PC-9 (cell line): ENCODE measurements at regions not wholly inside any gene's neighbourhood (a gene's known extent, or its start where the extent isn't known, plus 50 kb on each side); places are given as distances from the start of the nearest gene placed in this dataset.
"Not testable (repeated sequence)": the region's sequence is repeated elsewhere in the genome, so short reads cannot be mapped to it uniquely, and the experiment has no call there.

ENCODE experiments used
- BruUV-seq: library from RNA; stranded (reverse); fragments of 400-500 nt; replicated peaks from 2 replicates; lab custom pipeline; 2021; lab: Mats Ljungman, UMichigan
- CTCF ChIA-PET: fragments of 300-600 bp; sonication (Branson Sonifier 250); formaldehyde crosslinking; loops from one replicate; lab custom pipeline; 2022; ENCODE audit warnings: antibody characterized with exemption; lab: Charles Lee
- POLR2A ChIA-PET: fragments of 300-600 bp; sonication (Branson Sonifier 250); formaldehyde crosslinking; loops from one replicate; lab custom pipeline; 2022; ENCODE audit warnings: antibody characterized with exemption; ENCODE audit not compliant: unreplicated experiment; lab: Charles Lee
- DNase-seq, 2 experiments: peaks; one replicate each; pipeline versions ENCODE4 v3.0.0 to v3.0.0-alpha.2; 2015 to 2022; ENCODE audit warnings: mixed read lengths in 1 of 2
- H2AFZ ChIP-seq: fragments of 200-600 bp; sonication (generic); 2 replicates; pipeline ENCODE4 v1.8.1; 2017; ENCODE audit warnings: antibody characterized with exemption
- H3F3A ChIP-seq: fragments of 200-600 bp; sonication (generic); 2 replicates; pipeline ENCODE4 v1.8.1; 2017; ENCODE audit warnings: antibody characterized with exemption, mild to moderate bottlenecking, low read depth; ENCODE audit not compliant: insufficient read depth
- H3K27ac ChIP-seq: fragments of 200-600 bp; sonication (generic); 2 replicates; pipeline ENCODE4 v1.6.1; 2016; ENCODE audit warnings: mixed run types
- H3K27me3 ChIP-seq: fragments of 200-600 bp; sonication (generic); 2 replicates; pipeline ENCODE4 v1.6.1; 2016; ENCODE audit warnings: low read depth, mixed run types; ENCODE audit not compliant: insufficient read depth
- H3K36me3 ChIP-seq: fragments of 200-600 bp; sonication (generic); 2 replicates; pipeline ENCODE4 v1.6.1; 2016; ENCODE audit warnings: low read depth, mixed run types
- H3K4me1 ChIP-seq: fragments of 200-600 bp; sonication (generic); replicated peaks from 2 replicates; pipeline ENCODE4 v1.6.1; 2016; ENCODE audit warnings: mixed run types; ENCODE audit not compliant: insufficient read depth
- H3K4me2 ChIP-seq: fragments of 200-600 bp; sonication (generic); 2 replicates; pipeline ENCODE4 v1.6.1; 2017; ENCODE audit warnings: mixed run types
- H3K4me3 ChIP-seq: fragments of 200-600 bp; sonication (generic); 2 replicates; pipeline ENCODE4 v1.6.1; 2016; ENCODE audit warnings: mixed run types
- H3K79me2 ChIP-seq: fragments of 200-600 bp; sonication (generic); 2 replicates; pipeline ENCODE4 v1.6.1; 2017; ENCODE audit warnings: low read depth, mixed run types
- H3K9me2 ChIP-seq: fragments of 200-600 bp; sonication (generic); 2 replicates; pipeline ENCODE4 v1.8.1; 2017; ENCODE audit warnings: mild to moderate bottlenecking; ENCODE audit not compliant: insufficient read depth
- H3K9me3 ChIP-seq: fragments of 200-600 bp; sonication (generic); 2 replicates; pipeline ENCODE4 v1.8.1; 2016; ENCODE audit warnings: low read depth; ENCODE audit not compliant: insufficient read depth
- H4K20me1 ChIP-seq: fragments of 200-600 bp; sonication (generic); 2 replicates; pipeline ENCODE4 v1.8.1; 2017; ENCODE audit not compliant: insufficient read depth
- EZH2 ChIP-seq: fragments of 200-600 bp; sonication (generic); IDR thresholded peaks from 2 replicates; pipeline ENCODE4 v1.8.0; 2017; ENCODE audit warnings: antibody characterized with exemption, low read depth
- intact Hi-C: fragments of 100-400 bp; cut with micrococcal nuclease; formaldehyde crosslinking; loops from one replicate; pipeline ENCODE4 v1.10.0; 2022; ENCODE audit not compliant: unreplicated experiment
- TF ChIP-seq, protein P1 (sequence below): fragments of 200-600 bp; sonication (generic); conservative IDR thresholded peaks from 2 replicates; pipeline ENCODE4 v1.6.1; 2017; ENCODE audit warnings: mixed run types, antibody characterized with exemption, mild to moderate bottlenecking, moderate library complexity

DNA sequence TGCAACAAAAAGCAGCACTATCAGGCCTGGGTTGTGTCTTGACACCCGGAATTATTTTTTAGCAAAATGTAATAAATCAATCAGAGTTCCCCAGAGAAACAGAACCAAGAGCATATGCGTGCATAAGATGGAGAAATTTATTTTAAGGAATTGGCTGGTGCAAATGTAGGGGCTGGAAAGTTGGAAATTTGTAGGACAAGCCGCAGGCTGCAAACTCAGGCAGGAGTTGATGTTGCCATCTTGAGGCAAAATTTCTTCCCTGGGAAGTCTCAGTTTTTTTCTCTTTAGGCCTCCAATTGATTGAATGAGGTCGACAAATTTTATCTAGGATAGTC is 158.9 kb upstream of the FAM20A start:
- no peaks in the 10 kb centered on the region for H3K79me2 ChIP-seq
- intact Hi-C loops, result loop anchor here (1.0 to 5.0 kb wide), 3 partner anchors 228 to 587 kb away; no protein-coding TSS in a partner anchor
- ChIA-PET CTCF (no interaction called here), POLR2A (no interaction called here)
- no TSS peak for BruUV-seq
- H3K9me2 ChIP-seq, result no peaks in the 10 kb centered on the region
- TF ChIP-seq, protein P1, sequence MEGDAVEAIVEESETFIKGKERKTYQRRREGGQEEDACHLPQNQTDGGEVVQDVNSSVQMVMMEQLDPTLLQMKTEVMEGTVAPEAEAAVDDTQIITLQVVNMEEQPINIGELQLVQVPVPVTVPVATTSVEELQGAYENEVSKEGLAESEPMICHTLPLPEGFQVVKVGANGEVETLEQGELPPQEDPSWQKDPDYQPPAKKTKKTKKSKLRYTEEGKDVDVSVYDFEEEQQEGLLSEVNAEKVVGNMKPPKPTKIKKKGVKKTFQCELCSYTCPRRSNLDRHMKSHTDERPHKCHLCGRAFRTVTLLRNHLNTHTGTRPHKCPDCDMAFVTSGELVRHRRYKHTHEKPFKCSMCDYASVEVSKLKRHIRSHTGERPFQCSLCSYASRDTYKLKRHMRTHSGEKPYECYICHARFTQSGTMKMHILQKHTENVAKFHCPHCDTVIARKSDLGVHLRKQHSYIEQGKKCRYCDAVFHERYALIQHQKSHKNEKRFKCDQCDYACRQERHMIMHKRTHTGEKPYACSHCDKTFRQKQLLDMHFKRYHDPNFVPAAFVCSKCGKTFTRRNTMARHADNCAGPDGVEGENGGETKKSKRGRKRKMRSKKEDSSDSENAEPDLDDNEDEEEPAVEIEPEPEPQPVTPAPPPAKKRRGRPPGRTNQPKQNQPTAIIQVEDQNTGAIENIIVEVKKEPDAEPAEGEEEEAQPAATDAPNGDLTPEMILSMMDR, result no peak; the same call in 1 of the 2 replicates
- no peak for TF ChIP-seq EZH2
- H3K27me3 ChIP-seq, result no peaks in the 10 kb centered on the region
- H2AFZ ChIP-seq, result no peak overlapping the region; the same call in 1 of the 2 replicates
- peaks cover 8% of the 10 kb centered on the region; the same call in 1 of the 2 replicates for H3F3A ChIP-seq
- no peaks in the 10 kb centered on the region for H3K36me3 ChIP-seq
- peaks cover 13% of the 10 kb centered on the region for H3K4me1 ChIP-seq
- DNase-seq, result no peak
- H3K9me3 ChIP-seq, result no peaks in the 10 kb centered on the region
- peak overlapping the region; percentile 89 for H3K4me2 ChIP-seq
- H3K4me3 ChIP-seq, result no peak overlapping the region
- H4K20me1 ChIP-seq, result no peaks in the 10 kb centered on the region
- H3K27ac ChIP-seq, result no peak overlapping the region

DNA sequence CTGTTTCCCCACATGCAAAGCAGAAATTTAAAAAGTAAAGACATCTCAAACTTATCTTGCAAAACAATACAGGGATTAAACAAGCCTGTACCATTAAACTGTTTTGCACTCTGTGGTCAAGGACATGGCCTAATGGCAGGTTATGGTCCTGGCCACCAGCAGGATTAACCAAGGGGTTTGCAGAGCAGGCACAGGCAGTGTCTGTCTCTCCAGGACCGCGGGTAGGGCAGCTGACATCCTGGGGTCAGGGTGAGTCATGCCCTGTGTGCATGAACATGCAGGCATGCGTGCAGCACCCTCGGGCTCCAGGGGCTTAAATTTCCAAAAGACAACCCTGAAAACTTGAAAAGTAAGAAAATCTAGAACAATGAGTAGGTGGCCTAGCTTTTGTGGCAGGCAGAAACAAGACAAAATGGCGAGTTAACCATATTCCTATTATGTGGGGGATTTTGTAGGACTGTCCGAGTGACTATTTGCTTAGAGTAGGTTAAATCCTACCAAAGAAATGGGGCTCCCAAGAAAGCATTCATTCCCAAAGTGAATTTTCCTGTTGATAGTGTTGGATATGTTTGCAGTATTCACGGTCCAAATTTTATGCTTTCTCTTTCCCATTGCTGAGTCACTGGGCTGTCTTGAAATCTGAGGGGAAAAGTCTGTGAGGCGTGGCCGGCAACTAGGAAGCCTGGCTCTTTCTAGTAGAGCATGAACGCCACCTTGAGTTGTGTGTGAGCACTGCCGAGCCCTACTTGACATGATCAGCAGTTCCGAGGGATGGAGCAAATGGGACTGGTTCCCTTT is 158.4 kb upstream of the FAM20A start:
- CTCF ChIA-PET, result interaction anchor here (0.6 kb wide), 1 partner anchor 888 kb away, joined by 5 read pairs; no protein-coding TSS in a partner anchor

DNA sequence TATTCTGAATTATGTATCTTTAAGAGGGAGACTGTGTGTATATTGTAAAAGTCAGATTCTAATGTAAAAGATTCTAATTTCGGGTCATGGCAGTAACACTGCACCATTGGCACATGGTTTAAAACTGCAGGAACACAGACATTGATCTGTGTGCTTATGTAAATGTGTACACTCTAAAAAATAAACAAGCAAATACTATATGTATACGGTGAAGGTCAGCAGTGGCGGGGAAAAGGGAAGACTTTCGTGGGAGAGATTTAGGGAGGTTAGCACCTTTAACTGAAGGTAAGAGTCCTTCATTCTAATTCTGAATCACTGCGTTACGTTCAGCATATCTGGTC is 157.8 kb upstream of the FAM20A start:
- TF ChIP-seq, protein P1, result no peak
- no peak for TF ChIP-seq EZH2
- Histone ChIP-seq H3K9me2 (no peaks in the 10 kb centered on the region), H2AFZ (peak overlapping the region; percentile 95), H3K27me3 (no peaks in the 10 kb centered on the region), H3K36me3 (no peaks in the 10 kb centered on the region), H3K4me1 (peaks cover 13% of the 10 kb centered on the region), H4K20me1 (no peaks in the 10 kb centered on the region), H3K9me3 (no peaks in the 10 kb centered on the region), H3K79me2 (no peaks in the 10 kb centered on the region), H3K4me2 (peak overlapping the region; percentile 89), H3F3A (peaks cover 8% of the 10 kb centered on the region; the same call in 1 of the 2 replicates), H3K4me3 (peak overlapping the region; percentile 62; the same call in 1 of the 2 replicates), H3K27ac (peak overlapping the region; percentile 94)
- ChIA-PET CTCF (interaction anchor here (0.6 kb wide), 1 partner anchor 887 kb away, joined by 5 read pairs; no protein-coding TSS in a partner anchor), POLR2A (no interaction called here)
- BruUV-seq, result no TSS peak
- intact Hi-C loops, result loop anchor here (10.0 kb wide), 1 partner anchor 564 kb away; no protein-coding TSS in a partner anchor
- no peak for DNase-seq

More for the DNA sequence above, 158.4 kb upstream of the FAM20A start:
- intact Hi-C loops, result loop anchor here (1.0 to 10.0 kb wide), 4 partner anchors 227 to 587 kb away; no protein-coding TSS in a partner anchor
- peak; percentile 78 to 80 for DNase-seq
- BruUV-seq, result no TSS peak
- peak overlapping the region; percentile 89 for H3K4me2 ChIP-seq
- H3K9me3 ChIP-seq, result no peaks in the 10 kb centered on the region
- no peak for TF ChIP-seq EZH2
- TF ChIP-seq, protein P1, result peak; percentile 91
- H3K27me3 ChIP-seq, result no peaks in the 10 kb centered on the region
- H3K4me3 ChIP-seq, result peak overlapping the region; percentile 62
- no peaks in the 10 kb centered on the region for H3K9me2 ChIP-seq
- peak overlapping the region; percentile 94 for H3K27ac ChIP-seq
- no peaks in the 10 kb centered on the region for H4K20me1 ChIP-seq
- no peaks in the 10 kb centered on the region for H3K36me3 ChIP-seq
- POLR2A ChIA-PET, result no interaction called here
- peak overlapping the region; percentile 95 for H2AFZ ChIP-seq
- H3K79me2 ChIP-seq, result no peaks in the 10 kb centered on the region
- H3K4me1 ChIP-seq, result peaks cover 13% of the 10 kb centered on the region
- H3F3A ChIP-seq, result peaks cover 8% of the 10 kb centered on the region; the same call in 1 of the 2 replicates

DNA sequence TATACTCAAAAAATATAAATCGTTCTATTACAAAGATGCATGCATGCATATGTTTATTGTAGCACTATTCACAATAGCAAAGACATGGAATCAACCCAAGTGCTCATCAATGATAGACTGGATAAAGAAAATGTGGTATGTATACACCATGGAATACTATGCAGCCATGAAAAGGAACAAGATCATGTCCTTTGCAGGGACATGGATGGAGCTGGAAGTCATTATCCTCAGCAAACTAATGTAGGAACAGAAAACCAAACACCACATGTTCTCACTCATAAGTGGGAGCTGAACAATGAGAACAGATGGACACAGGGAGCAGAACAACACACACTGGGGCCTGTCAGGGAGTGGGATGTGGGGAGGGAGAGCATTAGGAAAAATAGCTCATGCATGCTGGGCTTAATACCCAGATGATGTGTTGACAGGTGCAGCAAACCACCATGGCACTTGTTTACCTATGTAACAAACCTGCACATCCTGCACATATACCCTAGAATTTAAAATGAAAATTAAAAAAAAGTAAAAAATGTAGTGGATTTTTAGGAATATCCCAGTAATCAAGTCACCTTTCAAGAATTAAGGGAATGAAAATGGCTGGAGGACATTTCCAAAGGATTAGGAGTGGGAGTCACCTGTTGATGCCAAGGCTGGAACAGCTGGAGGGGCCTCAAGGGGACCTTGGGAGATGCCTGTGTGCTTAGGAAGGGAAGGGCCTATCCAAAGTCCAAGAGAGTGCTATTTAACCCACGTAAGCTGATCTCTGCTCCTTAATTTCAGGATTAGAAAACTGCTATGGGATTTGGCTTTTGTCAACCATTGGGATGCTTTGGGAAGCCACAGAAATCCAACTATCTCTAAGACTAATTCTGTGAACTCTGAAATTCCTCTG is 156.9 kb upstream of the FAM20A start:
- CTCF ChIA-PET, result interaction anchor here (0.6 kb wide), 2 partner anchors 293 to 414 kb away, joined by 4 read pairs; no protein-coding TSS in a partner anchor
- intact Hi-C loops, result loop anchor here (10.0 kb wide), 1 partner anchor 563 kb away; no protein-coding TSS in a partner anchor
- BruUV-seq, result not testable (repeated sequence)

More for the DNA sequence above, 156.9 kb upstream of the FAM20A start:
- POLR2A ChIA-PET, H3K36me3 ChIP-seq, H3K4me2 ChIP-seq, H3K9me3 ChIP-seq, DNase-seq, H3K4me3 ChIP-seq, H3F3A ChIP-seq, H3K9me2 ChIP-seq, H3K27me3 ChIP-seq, H3K79me2 ChIP-seq, H4K20me1 ChIP-seq, H2AFZ ChIP-seq, H3K27ac ChIP-seq: not testable (repeated sequence)
- peaks cover 13% of the 10 kb centered on the region for H3K4me1 ChIP-seq
